Sigmoid colon (tissue), 6 donors: ENCODE measurements at regions not wholly inside any gene's neighbourhood (a gene's known extent, or its start where the extent isn't known, plus 50 kb on each side); places are given as distances from the start of the nearest gene placed in this dataset.

Experiments used
- DNase-seq: peaks from one replicate; pipeline ENCODE4 v3.0.0-alpha.2; 2019
- H3K27ac ChIP-seq, 4 donors: fragments of 200-600 bp; sonication (generic); one replicate each; pipeline ENCODE4 v1.5.1; 2016 to 2019; ENCODE audit warnings: mild to moderate bottlenecking in 1 of 4
- H3K27me3 ChIP-seq, 3 donors: fragments of 200-600 bp; sonication (generic); one replicate each; pipeline ENCODE4 v1.5.1; 2019; ENCODE audit warnings: mild to moderate bottlenecking in 1 of 3
- H3K36me3 ChIP-seq, 4 donors: fragments of 200-600 bp; sonication (generic); one replicate each; pipeline ENCODE4 v1.5.1; 2016 to 2019
- H3K4me1 ChIP-seq, 4 donors: fragments of 200-600 bp; sonication (generic); one replicate each; pipeline ENCODE4 v1.5.1; 2017 to 2019
- H3K4me3 ChIP-seq, 4 donors: fragments of 200-600 bp; sonication (generic); one replicate each; pipeline ENCODE4 v1.5.1; 2017 to 2019; ENCODE audit warnings: mild to moderate bottlenecking in 2 of 4, moderate library complexity in 1 of 4
- H3K9me3 ChIP-seq, 4 donors: fragments of 200-600 bp in 3 of 4; sonication (generic) in 3 of 4; one replicate each; pipeline versions ENCODE4 v1.5.1 to v1.6.1; 2013 to 2019
- CTCF ChIP-seq, 4 experiments: fragments of 450-650 bp in 3 of 4; fragments of 200-600 bp in 1 of 4; IDR thresholded peaks; one replicate each; pipeline ENCODE4 v1.5.1; 2016 to 2019; ENCODE audit warnings: antibody characterized with exemption in 4 of 4, mild to moderate bottlenecking in 3 of 4, moderate library complexity in 2 of 4
- EP300 ChIP-seq, 4 donors: sonication (generic); formaldehyde crosslinking; IDR thresholded peaks; one replicate each; pipeline ENCODE4 v1.6.1; 2017; ENCODE audit warnings: antibody characterized with exemption in 4 of 4
- POLR2A ChIP-seq, 2 donors: fragments of 450-650 bp; IDR thresholded peaks; one replicate each; pipeline ENCODE4 v1.6.1; 2016; ENCODE audit warnings: antibody characterized with exemption in 2 of 2, mild to moderate bottlenecking in 2 of 2, moderate library complexity in 2 of 2
- POLR2AphosphoS5 ChIP-seq, 4 donors: sonication (generic); formaldehyde crosslinking; IDR thresholded peaks; one replicate each; pipeline ENCODE4 v1.6.1; 2017; ENCODE audit warnings: antibody characterized with exemption in 4 of 4
- WGBS, 2 donors: extraction: QIAGEN DNeasy Blood & Tissue Kit; methylation state at CpG; one replicate each; pipeline ENCODE4 v1.1.7; 2013; 5-methylcytosine and 5-hydroxymethylcytosine counted together
- intact Hi-C: fragments of 100-400 bp; cut with DNase I; formaldehyde crosslinking; loops from one replicate; pipeline ENCODE4 v1.15.1; 2023
- donor health status: healthy with polysubstance abuse.
- donor health status: healthy.

GRCh38 chr13:111973605-111974340 is 93.2 kb upstream of the SOX1 start:
- Histone ChIP-seq H3K27me3 (peaks cover 0 to 49% (median 22%) of the 10 kb centered on the region in 3 donors), H3K36me3 (no peaks in the 10 kb centered on the region), H3K4me3 (no peak overlapping the region), H3K27ac (no peak overlapping the region), H3K9me3 (no peaks in the 10 kb centered on the region), H3K4me1 (peaks cover 0 to 9% (median 4%) of the 10 kb centered on the region in 4 donors)
- TF ChIP-seq POLR2AphosphoS5 (IDR thresholded peaks at IDR 0.05), result no peak
- no peak for TF ChIP-seq CTCF (IDR thresholded peaks at IDR 0.05)
- no peak for TF ChIP-seq EP300 (IDR thresholded peaks at IDR 0.05)
- no peak for TF ChIP-seq POLR2A (IDR thresholded peaks at IDR 0.05)
- 40 to 54% methylated on average over 16 of the region's 16 CpGs for WGBS, 2 donors
- DNase-seq, result no peak
- intact Hi-C loops, result no loop called here

GRCh38 chr13:111974341-111974640 is 92.7 kb upstream of the SOX1 start:
- TF ChIP-seq EP300 (IDR thresholded peaks at IDR 0.05) (no peak), POLR2AphosphoS5 (IDR thresholded peaks at IDR 0.05) (no peak), POLR2A (IDR thresholded peaks at IDR 0.05) (no peak), CTCF (IDR thresholded peaks at IDR 0.05) (no peak)
- intact Hi-C loops, result no loop called here
- peaks cover 0 to 9% (median 4%) of the 10 kb centered on the region in 4 donors for H3K4me1 ChIP-seq
- no peak overlapping the region for H3K4me3 ChIP-seq
- DNase-seq, result no peak
- H3K27me3 ChIP-seq, result peaks cover 0 to 47% (median 20%) of the 10 kb centered on the region in 3 donors
- no peak overlapping the region for H3K27ac ChIP-seq
- no peaks in the 10 kb centered on the region for H3K36me3 ChIP-seq
- H3K9me3 ChIP-seq, result no peaks in the 10 kb centered on the region
- WGBS, 2 donors, result 79 to 89% methylated on average over 13 of the region's 13 CpGs

GRCh38 chr13:111975539-111976473 is 91.1 kb upstream of the SOX1 start:
- Histone ChIP-seq H3K4me1 (peaks cover 0 to 9% (median 4%) of the 10 kb centered on the region in 4 donors), H3K27ac (no peak overlapping the region), H3K4me3 (no peak overlapping the region), H3K36me3 (no peaks in the 10 kb centered on the region), H3K27me3 (peaks cover 0 to 43% (median 14%) of the 10 kb centered on the region in 3 donors), H3K9me3 (no peaks in the 10 kb centered on the region)
- TF ChIP-seq POLR2AphosphoS5 (IDR thresholded peaks at IDR 0.05) (no peak), POLR2A (IDR thresholded peaks at IDR 0.05) (no peak), EP300 (IDR thresholded peaks at IDR 0.05) (no peak), CTCF (IDR thresholded peaks at IDR 0.05) (no peak)
- no peak for DNase-seq
- 90 to 93% methylated on average over 49 of the region's 49 CpGs for WGBS, 2 donors
- intact Hi-C loops, result no loop called here

- WGBS, 2 donors, result 90% methylated on average over 17 of the region's 17 CpGs
- H3K4me1 ChIP-seq, result peaks cover 0 to 9% (median 4%) of the 10 kb centered on the region in 4 donors
- no peak for TF ChIP-seq CTCF (IDR thresholded peaks at IDR 0.05)
- TF ChIP-seq EP300 (IDR thresholded peaks at IDR 0.05), result no peak
- TF ChIP-seq POLR2AphosphoS5 (IDR thresholded peaks at IDR 0.05), result no peak
- no peak for TF ChIP-seq POLR2A (IDR thresholded peaks at IDR 0.05)
- no peaks in the 10 kb centered on the region for H3K9me3 ChIP-seq
- no peak overlapping the region for H3K27ac ChIP-seq
- intact Hi-C loops, result no loop called here
- peaks cover 0 to 39% (median 10%) of the 10 kb centered on the region in 3 donors for H3K27me3 ChIP-seq
- H3K36me3 ChIP-seq, result no peaks in the 10 kb centered on the region
- H3K4me3 ChIP-seq, result no peak overlapping the region
- DNase-seq, result no peak
Observed at GRCh38 chr13:111976474-111977178, 90.3 kb upstream of the SOX1 start.
